GM21360 (cell line): ENCODE measurements at regions not wholly inside any gene's neighbourhood (a gene's known extent, or its start where the extent isn't known, plus 50 kb on each side); places are given as distances from the start of the nearest gene placed in this dataset.

Experiments
- ATAC-seq: cut with Tn5 transposase; IDR thresholded peaks from one replicate; pipeline ENCODE4 v1.9.1; 2021; ENCODE audit warnings: mild to moderate bottlenecking, moderate library complexity; ENCODE audit not compliant: unreplicated experiment

DNA sequence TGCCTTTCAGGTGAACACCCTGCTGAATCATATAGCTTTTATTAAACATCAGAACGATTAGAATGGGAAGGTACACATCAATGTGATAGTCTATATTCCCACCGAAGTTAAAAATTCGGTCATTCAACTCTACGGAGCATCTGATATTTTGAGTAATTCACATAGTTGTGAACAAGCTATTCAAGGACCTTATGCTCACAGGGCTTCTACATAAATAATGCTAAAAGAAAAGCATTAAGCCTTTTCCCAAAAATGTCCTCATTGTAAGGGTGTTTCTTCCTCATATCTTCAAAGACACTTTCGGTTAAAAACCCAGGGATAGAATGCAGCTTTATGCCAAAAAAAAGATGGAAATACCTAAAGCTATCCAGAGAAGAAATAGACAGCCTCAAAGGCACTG lies 79.7 kb upstream of the EDNRA start:
- no peak for ATAC-seq

DNA sequence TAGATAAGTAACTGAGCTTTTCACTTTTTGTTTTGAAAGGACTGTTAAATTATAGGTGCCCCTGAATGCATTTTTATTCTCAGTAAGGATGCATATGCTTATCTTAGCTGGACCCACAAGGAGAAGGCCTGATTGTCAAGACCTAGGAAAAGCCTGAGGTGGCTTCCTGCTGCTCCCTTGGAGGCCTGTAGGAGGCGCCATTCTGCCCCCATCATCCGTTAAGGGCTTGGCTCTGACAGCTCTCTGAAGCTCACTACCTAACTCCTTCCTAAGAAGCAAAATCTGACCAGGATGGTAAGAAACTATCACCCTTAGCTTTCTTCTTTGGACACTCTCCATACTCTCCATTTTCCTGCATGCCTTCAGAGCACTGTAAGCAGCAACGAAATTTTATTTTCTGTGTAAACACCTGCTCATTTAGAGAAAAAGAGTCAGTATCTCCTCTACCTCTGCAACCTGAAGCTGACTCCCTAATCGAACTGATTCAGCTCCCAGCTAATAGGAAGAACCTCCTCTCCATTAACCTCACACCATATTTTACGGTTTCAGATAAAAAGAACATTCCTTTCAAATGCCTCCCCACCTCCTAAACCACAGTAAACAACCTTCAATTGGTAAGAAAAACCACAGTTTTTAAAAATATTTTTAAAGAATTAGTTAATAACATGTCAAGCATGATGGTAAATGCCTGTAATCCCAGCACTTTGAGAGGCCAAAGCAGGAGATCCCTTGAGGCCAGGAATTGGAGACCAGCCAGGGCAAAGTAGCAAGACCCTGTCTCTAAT lies 73.4 kb upstream of the EDNRA start:
- no peak for ATAC-seq

- no peak for ATAC-seq
These were observed 72.7 kb upstream of the EDNRA start for GRCh38 chr4:147408189-147408588.

DNA sequence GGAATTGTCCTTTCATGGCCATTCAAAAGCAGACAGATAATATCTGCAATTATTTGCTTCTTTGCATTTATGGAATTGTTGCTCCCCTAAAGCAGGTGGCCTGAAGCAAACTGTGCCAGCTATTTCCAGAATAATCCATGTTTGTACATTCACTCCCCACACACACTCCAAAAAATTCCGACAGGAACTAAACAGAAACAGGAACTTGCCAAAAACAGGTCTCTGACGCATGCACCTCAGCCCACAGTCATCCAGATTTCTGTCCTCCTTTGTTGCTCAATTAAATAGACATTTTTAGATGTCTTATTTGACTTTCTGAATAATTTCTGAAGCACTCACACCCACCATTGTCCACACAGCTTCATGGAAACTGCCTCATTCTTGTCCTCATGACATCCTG lies 71.5 kb upstream of the EDNRA start:
- ATAC-seq: no peak

- no peak for ATAC-seq
These were observed 62.7 kb upstream of the EDNRA start for GRCh38 chr4:147418226-147418625.

DNA sequence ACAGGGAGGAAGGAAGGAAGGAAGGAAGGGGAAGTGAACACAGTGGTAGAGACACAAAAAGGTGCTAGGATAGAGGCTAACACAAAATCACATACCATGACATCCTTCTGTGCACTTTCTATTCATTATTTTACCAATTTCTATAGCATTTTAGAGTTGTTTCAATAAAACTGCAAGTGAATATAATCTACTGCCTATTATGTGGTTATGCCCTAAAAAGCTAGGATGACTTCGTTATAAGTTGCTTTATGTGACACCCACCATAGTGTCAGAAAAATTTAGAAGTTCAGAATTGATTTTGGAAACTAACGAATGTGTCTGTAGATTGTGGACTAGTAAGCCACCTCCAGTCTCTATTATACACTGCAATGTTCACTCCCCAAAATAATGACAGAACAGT lies 59.4 kb upstream of the EDNRA start:
- ATAC-seq: no peak

GRCh38 chr4:147423229-147423628 lies 57.7 kb upstream of the EDNRA start:
- no peak for ATAC-seq

- ATAC-seq: no peak
These were observed 55.9 kb upstream of the EDNRA start for GRCh38 chr4:147425019-147425418.

DNA sequence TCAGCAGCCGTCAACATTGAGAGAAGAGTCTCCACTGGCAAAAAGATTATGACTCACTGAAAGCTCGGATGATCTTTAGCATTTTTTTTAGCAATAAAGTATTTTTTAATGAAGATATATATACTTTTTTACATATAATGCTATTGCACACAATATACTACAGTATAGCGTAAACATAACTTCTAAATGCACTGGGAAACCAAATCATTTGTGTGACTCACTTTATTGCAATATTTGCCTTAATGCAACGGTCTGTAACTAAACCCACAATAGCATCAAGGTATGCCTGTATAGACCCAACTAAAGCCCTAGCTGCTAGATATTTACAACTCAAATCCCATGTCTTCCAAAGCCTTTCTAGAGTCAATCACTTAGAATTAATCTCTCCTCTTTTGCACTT lies 52.3 kb upstream of the EDNRA start:
- ATAC-seq: no peak

DNA sequence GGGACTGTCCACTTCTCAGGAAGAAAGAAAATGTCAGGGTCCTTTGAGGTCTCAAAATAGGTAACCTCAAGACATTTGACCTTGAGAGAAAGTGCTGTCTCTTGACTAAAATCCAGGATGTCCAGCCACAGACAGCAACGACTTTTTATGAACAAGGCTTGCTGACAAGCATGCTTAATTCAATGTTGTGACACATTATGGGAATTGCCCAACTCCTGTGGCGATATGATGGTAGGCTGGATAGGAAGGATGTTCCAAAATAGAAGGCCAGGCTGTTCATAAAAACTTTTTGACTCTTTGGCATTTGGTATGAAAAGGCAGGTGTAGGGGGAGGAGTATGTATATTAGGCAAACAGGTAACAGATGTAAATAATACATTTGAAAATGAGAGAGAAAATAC lies 50.8 kb upstream of the EDNRA start:
- no peak for ATAC-seq
